Loucy (cell line): ENCODE measurements at regions not wholly inside any gene's neighbourhood (a gene's known extent, or its start where the extent isn't known, plus 50 kb on each side); places are given as distances from the start of the nearest gene placed in this dataset.

Experiments
- H2AFZ ChIP-seq: fragments of 200-600 bp; sonication (generic); 2 replicates; pipeline ENCODE4 v1.6.0; 2016; ENCODE audit warnings: antibody characterized with exemption, mild to moderate bottlenecking, low read length, moderate library complexity
- H3F3A ChIP-seq: fragments of 200-600 bp; 2 replicates; pipeline ENCODE4 v1.6.0; 2016; ENCODE audit warnings: antibody characterized with exemption, low read depth, mild to moderate bottlenecking
- H3K27me3 ChIP-seq: fragments of 200-600 bp; sonication (generic); 2 replicates; pipeline ENCODE4 v1.6.1; 2014; ENCODE audit warnings: low read length, mild to moderate bottlenecking; ENCODE audit not compliant: insufficient read depth, poor library complexity, severe bottlenecking
- H3K36me3 ChIP-seq: fragments of 200-600 bp; sonication (generic); 2 replicates; pipeline ENCODE4 v1.6.1; 2016; ENCODE audit warnings: low read length; ENCODE audit not compliant: insufficient read depth
- H3K4me1 ChIP-seq: fragments of 200-600 bp; sonication (generic); 2 replicates; pipeline ENCODE4 v1.5.1; 2014; ENCODE audit warnings: low read length, mild to moderate bottlenecking; ENCODE audit not compliant: insufficient read depth, poor library complexity, severe bottlenecking
- H3K4me2 ChIP-seq: fragments of 200-600 bp; sonication (generic); 2 replicates; pipeline ENCODE4 v1.6.0; 2014; ENCODE audit warnings: antibody characterized with exemption, low read length, low read depth, mild to moderate bottlenecking; ENCODE audit not compliant: poor library complexity, severe bottlenecking
- H3K4me3 ChIP-seq: fragments of 200-600 bp; sonication (generic); 2 replicates; pipeline ENCODE4 v1.5.1; 2014; ENCODE audit warnings: low read length, mild to moderate bottlenecking, mixed read lengths; ENCODE audit not compliant: poor library complexity, severe bottlenecking
- H3K79me2 ChIP-seq: fragments of 200-600 bp; sonication (generic); 2 replicates; pipeline ENCODE4 v1.6.1; 2014; ENCODE audit warnings: low read length; ENCODE audit not compliant: insufficient read depth
- H3K9ac ChIP-seq: fragments of 200-600 bp; sonication (generic); 2 replicates; pipeline ENCODE4 v1.6.0; 2014; ENCODE audit warnings: mild to moderate bottlenecking, low read depth, low read length, moderate library complexity; ENCODE audit not compliant: poor library complexity, severe bottlenecking
- H3K9me2 ChIP-seq: fragments of 200-600 bp; sonication (generic); replicated peaks from 2 replicates; pipeline ENCODE4 v1.6.1; 2016; ENCODE audit warnings: low read depth, low read length, mixed read lengths
- H3K9me3 ChIP-seq: fragments of 200-600 bp; sonication (generic); 2 replicates; pipeline ENCODE4 v1.6.1; 2014; ENCODE audit warnings: mild to moderate bottlenecking, antibody characterized with exemption, low read length, low read depth; ENCODE audit not compliant: insufficient read depth
- H4K20me1 ChIP-seq: fragments of 200-600 bp; sonication (generic); 2 replicates; pipeline ENCODE4 v1.6.0; 2014; ENCODE audit warnings: antibody characterized with exemption, low read length, mild to moderate bottlenecking; ENCODE audit not compliant: insufficient read depth, poor library complexity, severe bottlenecking
- EZH2phosphoT487 ChIP-seq: fragments of 200-600 bp; IDR thresholded peaks from 2 replicates; pipeline ENCODE4 v1.6.1; 2018; ENCODE audit warnings: antibody characterized with exemption, mild to moderate bottlenecking, moderate library complexity, borderline replicate concordance
- TF ChIP-seq, protein P1 (sequence below): fragments of 200-600 bp; sonication (generic); conservative IDR thresholded peaks from 2 replicates; pipeline ENCODE4 v1.5.1; 2014; ENCODE audit warnings: mild to moderate bottlenecking, antibody characterized with exemption, low read length

DNA sequence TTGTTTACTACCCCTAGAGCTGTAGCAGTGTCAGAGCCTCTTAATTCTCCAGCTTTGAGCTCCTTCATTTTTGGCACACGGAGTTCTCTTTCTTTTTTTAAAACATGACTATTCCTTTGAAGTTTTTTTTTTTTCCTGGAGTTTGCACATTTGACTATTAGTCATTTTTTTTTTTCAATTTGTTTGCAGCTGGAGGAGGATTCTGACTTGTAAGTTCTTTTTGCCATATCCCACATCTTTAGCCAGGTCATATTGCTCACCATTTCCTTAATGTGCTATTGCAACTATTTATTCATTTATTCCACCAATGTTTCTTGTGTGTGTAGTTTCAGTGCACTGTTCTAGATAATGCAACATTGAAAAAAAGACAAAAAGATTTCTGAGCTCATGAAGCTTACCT lies 166.3 kb upstream of the ARHGAP20 start:
- Histone ChIP-seq H4K20me1 (no peaks in the 10 kb centered on the region), H3F3A (no peaks in the 10 kb centered on the region), H3K9ac (no peak overlapping the region), H3K4me3 (no peak overlapping the region), H2AFZ (no peak overlapping the region), H3K36me3 (no peaks in the 10 kb centered on the region), H3K4me2 (no peak overlapping the region), H3K4me1 (peaks cover 9% of the 10 kb centered on the region), H3K9me3 (no peaks in the 10 kb centered on the region), H3K79me2 (no peaks in the 10 kb centered on the region), H3K27me3 (no peaks in the 10 kb centered on the region), H3K9me2 (no peaks in the 10 kb centered on the region)
- TF ChIP-seq, protein P1, sequence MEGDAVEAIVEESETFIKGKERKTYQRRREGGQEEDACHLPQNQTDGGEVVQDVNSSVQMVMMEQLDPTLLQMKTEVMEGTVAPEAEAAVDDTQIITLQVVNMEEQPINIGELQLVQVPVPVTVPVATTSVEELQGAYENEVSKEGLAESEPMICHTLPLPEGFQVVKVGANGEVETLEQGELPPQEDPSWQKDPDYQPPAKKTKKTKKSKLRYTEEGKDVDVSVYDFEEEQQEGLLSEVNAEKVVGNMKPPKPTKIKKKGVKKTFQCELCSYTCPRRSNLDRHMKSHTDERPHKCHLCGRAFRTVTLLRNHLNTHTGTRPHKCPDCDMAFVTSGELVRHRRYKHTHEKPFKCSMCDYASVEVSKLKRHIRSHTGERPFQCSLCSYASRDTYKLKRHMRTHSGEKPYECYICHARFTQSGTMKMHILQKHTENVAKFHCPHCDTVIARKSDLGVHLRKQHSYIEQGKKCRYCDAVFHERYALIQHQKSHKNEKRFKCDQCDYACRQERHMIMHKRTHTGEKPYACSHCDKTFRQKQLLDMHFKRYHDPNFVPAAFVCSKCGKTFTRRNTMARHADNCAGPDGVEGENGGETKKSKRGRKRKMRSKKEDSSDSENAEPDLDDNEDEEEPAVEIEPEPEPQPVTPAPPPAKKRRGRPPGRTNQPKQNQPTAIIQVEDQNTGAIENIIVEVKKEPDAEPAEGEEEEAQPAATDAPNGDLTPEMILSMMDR: no peak
- no peak for TF ChIP-seq EZH2phosphoT487

DNA sequence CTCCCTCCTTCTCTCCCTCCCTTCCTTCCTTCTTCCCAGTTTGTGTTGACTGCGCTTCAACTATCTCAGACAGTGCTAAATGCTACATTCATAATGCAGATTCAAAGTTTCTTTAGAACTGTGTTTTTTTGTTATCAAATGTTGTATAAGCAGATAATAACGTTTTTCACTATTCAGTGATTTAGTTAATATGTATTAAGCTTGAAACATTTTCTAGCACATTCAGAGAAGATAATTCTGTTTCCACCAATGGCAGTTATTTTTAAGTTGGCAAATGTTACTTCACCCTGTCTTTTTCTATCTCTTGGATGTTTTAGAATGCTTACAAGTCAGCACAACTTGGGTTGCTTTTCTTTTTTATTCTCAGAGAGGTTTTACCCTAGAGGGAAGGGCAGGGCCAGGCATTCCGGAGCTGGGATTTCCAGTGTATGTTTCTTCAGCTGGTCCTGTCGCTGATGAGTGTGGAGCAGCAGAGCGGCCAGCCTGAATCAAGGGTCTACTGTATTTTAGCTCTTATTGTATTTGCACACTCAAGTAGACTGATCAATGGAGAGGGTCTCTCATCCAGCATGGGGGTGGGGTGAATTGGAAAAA lies 162.3 kb upstream of the ARHGAP20 start:
- H3K4me2 ChIP-seq: no peak overlapping the region
- no peaks in the 10 kb centered on the region for H3K9me3 ChIP-seq
- H3K36me3 ChIP-seq: no peaks in the 10 kb centered on the region
- H3K4me3 ChIP-seq: no peak overlapping the region
- H3F3A ChIP-seq: no peaks in the 10 kb centered on the region
- peaks cover 7% of the 10 kb centered on the region for H3K4me1 ChIP-seq
- no peaks in the 10 kb centered on the region for H3K27me3 ChIP-seq
- H4K20me1 ChIP-seq: no peaks in the 10 kb centered on the region
- H3K9me2 ChIP-seq: no peaks in the 10 kb centered on the region
- TF ChIP-seq, protein P1: no peak
- TF ChIP-seq EZH2phosphoT487: no peak
- H3K79me2 ChIP-seq: no peaks in the 10 kb centered on the region
- no peak overlapping the region for H2AFZ ChIP-seq
- H3K9ac ChIP-seq: no peak overlapping the region

DNA sequence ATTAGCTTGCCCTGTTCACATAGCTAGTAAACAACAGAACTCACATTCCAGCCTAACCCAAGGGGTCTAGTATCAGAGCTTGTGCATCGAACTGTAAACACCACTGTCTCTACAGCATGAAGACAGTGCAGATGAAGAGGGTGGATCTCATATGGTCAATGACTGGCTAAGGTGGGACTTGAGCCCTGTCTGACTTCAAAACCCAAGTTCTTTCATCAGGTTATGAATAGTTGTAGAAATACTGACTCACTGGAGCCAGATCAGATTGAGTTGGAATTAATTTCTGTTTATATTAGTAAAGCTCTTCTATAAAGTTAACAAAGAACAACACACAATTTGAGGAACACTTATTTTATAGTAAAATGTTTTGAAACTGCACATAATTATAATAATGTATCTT lies 161.7 kb upstream of the ARHGAP20 start:
- TF ChIP-seq, protein P1: no peak
- TF ChIP-seq EZH2phosphoT487: no peak
- Histone ChIP-seq H3K4me2 (no peak overlapping the region), H3K9me2 (no peaks in the 10 kb centered on the region), H3K36me3 (no peaks in the 10 kb centered on the region), H3K79me2 (no peaks in the 10 kb centered on the region), H3F3A (no peaks in the 10 kb centered on the region), H3K9ac (no peak overlapping the region), H3K4me3 (no peak overlapping the region), H4K20me1 (no peaks in the 10 kb centered on the region), H2AFZ (no peak overlapping the region), H3K4me1 (peaks cover 7% of the 10 kb centered on the region), H3K27me3 (no peaks in the 10 kb centered on the region), H3K9me3 (no peaks in the 10 kb centered on the region)
